ENCODE measurements at regions not wholly inside any gene's neighbourhood (a gene's known extent, or its start where the extent isn't known, plus 50 kb on each side); places are given as distances from the start of the nearest gene placed in this dataset.

DNA sequence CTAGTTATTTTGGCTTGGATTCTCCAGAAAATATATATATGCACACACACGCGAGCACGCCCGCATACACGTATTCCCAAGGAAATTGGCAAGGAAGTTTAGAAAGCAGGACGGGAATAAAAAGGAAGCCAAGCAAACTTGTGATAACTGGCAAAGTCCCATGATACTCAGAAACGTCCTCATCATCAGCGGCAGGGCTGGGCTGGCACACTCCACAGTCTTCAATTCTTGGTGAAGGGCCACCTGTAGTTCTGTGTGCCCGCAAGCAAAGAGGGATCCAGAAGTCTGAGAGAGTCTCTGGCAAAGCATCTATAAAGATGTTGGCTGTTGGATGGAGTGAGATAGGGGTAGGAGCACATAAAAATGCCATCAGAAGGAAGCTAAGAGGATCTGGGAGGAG, 289.3 kb upstream of the CTNND2 start:
- TF ChIP-seq, protein P1, sequence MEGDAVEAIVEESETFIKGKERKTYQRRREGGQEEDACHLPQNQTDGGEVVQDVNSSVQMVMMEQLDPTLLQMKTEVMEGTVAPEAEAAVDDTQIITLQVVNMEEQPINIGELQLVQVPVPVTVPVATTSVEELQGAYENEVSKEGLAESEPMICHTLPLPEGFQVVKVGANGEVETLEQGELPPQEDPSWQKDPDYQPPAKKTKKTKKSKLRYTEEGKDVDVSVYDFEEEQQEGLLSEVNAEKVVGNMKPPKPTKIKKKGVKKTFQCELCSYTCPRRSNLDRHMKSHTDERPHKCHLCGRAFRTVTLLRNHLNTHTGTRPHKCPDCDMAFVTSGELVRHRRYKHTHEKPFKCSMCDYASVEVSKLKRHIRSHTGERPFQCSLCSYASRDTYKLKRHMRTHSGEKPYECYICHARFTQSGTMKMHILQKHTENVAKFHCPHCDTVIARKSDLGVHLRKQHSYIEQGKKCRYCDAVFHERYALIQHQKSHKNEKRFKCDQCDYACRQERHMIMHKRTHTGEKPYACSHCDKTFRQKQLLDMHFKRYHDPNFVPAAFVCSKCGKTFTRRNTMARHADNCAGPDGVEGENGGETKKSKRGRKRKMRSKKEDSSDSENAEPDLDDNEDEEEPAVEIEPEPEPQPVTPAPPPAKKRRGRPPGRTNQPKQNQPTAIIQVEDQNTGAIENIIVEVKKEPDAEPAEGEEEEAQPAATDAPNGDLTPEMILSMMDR (IDR thresholded peaks at IDR 0.05; ENCODE audit: low read depth, low read length) = no peak
- TF ChIP-seq, protein P2, sequence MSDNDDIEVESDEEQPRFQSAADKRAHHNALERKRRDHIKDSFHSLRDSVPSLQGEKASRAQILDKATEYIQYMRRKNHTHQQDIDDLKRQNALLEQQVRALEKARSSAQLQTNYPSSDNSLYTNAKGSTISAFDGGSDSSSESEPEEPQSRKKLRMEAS (IDR thresholded peaks at IDR 0.05; ENCODE audit: low read depth, low read length) = no peak
